ENCODE measurements at regions not wholly inside any gene's neighbourhood (a gene's known extent, or its start where the extent isn't known, plus 50 kb on each side); places are given as distances from the start of the nearest gene placed in this dataset.
A peak's percentile ranks its signal among the peaks of the same experiment; 100 is the strongest.
"Not testable (repeated sequence)": the region's sequence is repeated elsewhere in the genome, so short reads cannot be mapped to it uniquely, and the experiment has no call there.

DNA sequence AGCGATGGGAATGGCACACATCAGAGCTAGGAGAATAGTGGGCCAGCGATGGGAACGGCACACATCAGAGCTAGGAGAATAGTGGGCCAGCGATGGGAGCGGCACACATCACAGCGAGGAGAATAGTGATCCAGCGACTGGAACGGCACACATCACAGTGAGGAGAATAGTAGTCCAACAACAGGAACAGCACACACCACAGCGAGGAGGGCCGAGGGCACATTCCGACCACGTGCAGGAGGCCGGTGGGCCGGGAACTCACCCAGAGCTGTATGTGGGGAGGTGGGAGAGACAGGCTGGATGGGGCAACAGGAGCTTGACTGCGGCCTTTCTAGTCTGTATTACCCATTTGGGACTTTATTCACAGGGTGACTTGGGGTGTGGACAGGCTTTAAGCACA lies 271.1 kb upstream of the IRX4 start:
- no peak overlapping the region for H3K4me3 ChIP-seq
- H3K27me3 ChIP-seq (ENCODE audit: insufficient read depth in 3 of 3, low read length in 2 of 3), result peaks cover 0 to 7% (median 0%) of the 10 kb centered on the region in 3 donors
- no peaks in the 10 kb centered on the region for H3K4me1 ChIP-seq
- no peak overlapping the region for H3K27ac ChIP-seq
- no peaks in the 10 kb centered on the region for H3K36me3 ChIP-seq (ENCODE audit: insufficient read depth in 1 of 2, low read depth in 1 of 2)
- DNase-seq (no peak), ATAC-seq (no peak)
- WGBS, 3 donors, result 82 to 90% (median 86%) methylated on average over 15 of the region's 15 CpGs
- no peaks in the 10 kb centered on the region for H3K9me3 ChIP-seq
- intact Hi-C loops (cut with DNase I), result no loop called here
- TF ChIP-seq, protein P1, sequence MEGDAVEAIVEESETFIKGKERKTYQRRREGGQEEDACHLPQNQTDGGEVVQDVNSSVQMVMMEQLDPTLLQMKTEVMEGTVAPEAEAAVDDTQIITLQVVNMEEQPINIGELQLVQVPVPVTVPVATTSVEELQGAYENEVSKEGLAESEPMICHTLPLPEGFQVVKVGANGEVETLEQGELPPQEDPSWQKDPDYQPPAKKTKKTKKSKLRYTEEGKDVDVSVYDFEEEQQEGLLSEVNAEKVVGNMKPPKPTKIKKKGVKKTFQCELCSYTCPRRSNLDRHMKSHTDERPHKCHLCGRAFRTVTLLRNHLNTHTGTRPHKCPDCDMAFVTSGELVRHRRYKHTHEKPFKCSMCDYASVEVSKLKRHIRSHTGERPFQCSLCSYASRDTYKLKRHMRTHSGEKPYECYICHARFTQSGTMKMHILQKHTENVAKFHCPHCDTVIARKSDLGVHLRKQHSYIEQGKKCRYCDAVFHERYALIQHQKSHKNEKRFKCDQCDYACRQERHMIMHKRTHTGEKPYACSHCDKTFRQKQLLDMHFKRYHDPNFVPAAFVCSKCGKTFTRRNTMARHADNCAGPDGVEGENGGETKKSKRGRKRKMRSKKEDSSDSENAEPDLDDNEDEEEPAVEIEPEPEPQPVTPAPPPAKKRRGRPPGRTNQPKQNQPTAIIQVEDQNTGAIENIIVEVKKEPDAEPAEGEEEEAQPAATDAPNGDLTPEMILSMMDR (IDR thresholded peaks at IDR 0.05), result no peak

DNA sequence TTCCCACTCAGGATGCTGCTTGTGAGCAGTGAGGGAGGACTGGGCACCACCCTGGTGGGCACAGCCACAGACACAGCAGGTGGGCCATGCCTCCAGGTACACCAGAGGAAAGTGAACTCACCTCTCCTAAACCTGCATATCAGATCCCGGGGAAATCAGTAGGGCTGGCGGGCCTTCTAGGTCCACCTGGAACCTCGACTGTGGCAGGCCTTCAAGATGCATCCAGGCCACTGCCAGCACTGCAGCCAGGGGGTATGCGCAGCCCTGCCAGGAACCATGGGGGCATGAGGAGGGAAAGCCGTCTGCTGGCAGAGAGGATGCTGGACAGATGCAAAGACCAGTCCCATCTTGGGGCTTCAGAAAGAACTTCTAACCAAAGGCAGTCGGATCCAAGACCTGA lies 270.6 kb upstream of the IRX4 start:
- TF ChIP-seq, protein P1 (IDR thresholded peaks at IDR 0.05), result no peak
- peaks cover 0 to 7% (median 0%) of the 10 kb centered on the region in 3 donors for H3K27me3 ChIP-seq (ENCODE audit: insufficient read depth in 3 of 3, low read length in 2 of 3)
- no peak overlapping the region for H3K27ac ChIP-seq
- DNase-seq, result no peak
- intact Hi-C loops (cut with DNase I), result no loop called here
- H3K9me3 ChIP-seq, result no peaks in the 10 kb centered on the region
- 69 to 80% (median 78%) methylated on average over 6 of the region's 6 CpGs for WGBS, 3 donors
- no peaks in the 10 kb centered on the region for H3K4me1 ChIP-seq
- H3K36me3 ChIP-seq (ENCODE audit: insufficient read depth in 1 of 2, low read depth in 1 of 2), result no peaks in the 10 kb centered on the region
- H3K4me3 ChIP-seq, result no peak overlapping the region
- no peak for ATAC-seq

DNA sequence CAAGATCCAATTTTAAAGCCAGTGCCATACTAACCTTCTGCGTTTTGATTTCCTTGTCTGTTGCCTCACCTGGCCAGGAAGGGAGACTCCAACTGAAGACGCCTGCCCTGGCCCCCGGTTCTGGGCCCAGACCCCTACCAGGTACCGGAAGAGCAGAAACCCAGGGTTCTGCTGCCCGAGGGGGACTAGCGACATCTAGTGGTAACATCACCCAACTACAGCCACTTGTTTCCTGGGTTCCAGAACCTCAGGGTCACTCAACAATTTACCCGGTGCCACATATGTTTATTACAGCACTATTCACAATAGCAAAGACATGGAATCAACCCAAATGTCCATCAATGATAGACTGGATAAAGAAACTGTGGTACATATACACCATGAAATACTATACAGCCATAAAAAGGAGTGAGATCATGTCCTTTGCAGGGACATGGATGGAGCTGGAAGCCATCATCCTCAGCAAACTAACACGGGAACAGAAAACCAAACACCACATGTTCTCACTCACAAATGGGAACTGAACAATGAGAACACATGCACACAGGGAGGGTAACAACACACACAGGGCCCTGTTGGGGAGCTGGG lies 268.7 kb upstream of the IRX4 start:
- H3K4me3 ChIP-seq; H3K27me3 ChIP-seq (ENCODE audit: insufficient read depth in 3 of 3, low read length in 2 of 3); DNase-seq; H3K36me3 ChIP-seq (ENCODE audit: insufficient read depth in 1 of 2, low read depth in 1 of 2); H3K27ac ChIP-seq; H3K9me3 ChIP-seq; H3K4me1 ChIP-seq; intact Hi-C loops (cut with DNase I); ATAC-seq: not testable (repeated sequence)
- TF ChIP-seq, protein P1 (IDR thresholded peaks at IDR 0.05), result peak; percentile 29
- WGBS, 3 donors, result 25 to 30% (median 27%) methylated on average over 8 of the region's 8 CpGs

DNA sequence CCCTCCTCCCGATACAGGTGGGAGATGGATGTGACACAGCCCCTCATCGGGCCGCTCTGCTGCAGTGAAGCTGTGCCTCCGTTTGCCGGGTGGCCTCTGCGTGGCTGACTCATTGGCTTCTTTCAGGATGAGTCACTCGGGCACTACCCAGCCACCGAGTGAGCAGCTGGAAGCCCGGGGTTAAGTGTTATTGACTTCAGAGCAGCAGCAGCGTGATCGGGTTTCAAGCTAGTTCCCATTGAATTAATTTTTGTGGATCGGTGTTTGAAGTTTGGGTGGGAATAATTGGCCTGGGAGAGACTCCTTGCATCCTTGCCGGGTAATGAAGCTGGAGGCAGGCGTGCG lies 266.4 kb upstream of the IRX4 start:
- WGBS, 3 donors, result 25 to 29% (median 28%) methylated on average over 15 of the region's 15 CpGs
- intact Hi-C loops (cut with DNase I), result no loop called here
- no peak for ATAC-seq

More for the DNA sequence above, 266.4 kb upstream of the IRX4 start:
- Histone ChIP-seq H3K36me3 (ENCODE audit: insufficient read depth in 1 of 2, low read depth in 1 of 2) (no peaks in the 10 kb centered on the region), H3K27me3 (ENCODE audit: insufficient read depth in 3 of 3, low read length in 2 of 3) (peaks cover 0 to 7% (median 0%) of the 10 kb centered on the region in 3 donors), H3K4me3 (no peak overlapping the region), H3K4me1 (no peaks in the 10 kb centered on the region), H3K9me3 (no peaks in the 10 kb centered on the region), H3K27ac (no peak overlapping the region)
- TF ChIP-seq, protein P1 (IDR thresholded peaks at IDR 0.05), result no peak
- no peak for DNase-seq
